ENCODE measurements at regions not wholly inside any gene's neighbourhood (a gene's known extent, or its start where the extent isn't known, plus 50 kb on each side); places are given as distances from the start of the nearest gene placed in this dataset.

GRCh38 chr7:94276795-94277194, 117.9 kb upstream of the COL1A2 start:
- FAIRE-seq: peak; percentile 35

- FAIRE-seq: no peak
These were observed 117.5 kb upstream of the COL1A2 start for GRCh38 chr7:94277236-94277635.

GRCh38 chr7:94280851-94281250, 113.8 kb upstream of the COL1A2 start:
- FAIRE-seq: no peak

- no peak for FAIRE-seq
These were observed 110.6 kb upstream of the COL1A2 start for GRCh38 chr7:94284104-94284503.

GRCh38 chr7:94286111-94286510, 108.6 kb upstream of the COL1A2 start:
- FAIRE-seq: no peak

GRCh38 chr7:94288096-94288495, 106.6 kb upstream of the COL1A2 start:
- FAIRE-seq: no peak

- peak; percentile 95 for FAIRE-seq
These were observed 105.6 kb upstream of the COL1A2 start for GRCh38 chr7:94289071-94289470.

GRCh38 chr7:94294471-94295131, 100.1 kb upstream of the COL1A2 start:
- no peak for FAIRE-seq

GRCh38 chr7:94295850-94296249, 98.8 kb upstream of the COL1A2 start:
- peak; percentile 97 for FAIRE-seq

- no peak for FAIRE-seq
These were observed 97.8 kb upstream of the COL1A2 start for GRCh38 chr7:94296881-94297280.

GRCh38 chr7:94297397-94297838, 97.3 kb upstream of the COL1A2 start:
- peak; percentile 61 for FAIRE-seq

GRCh38 chr7:94298943-94299342, 95.8 kb upstream of the COL1A2 start:
- no peak for FAIRE-seq

GRCh38 chr7:94300176-94300835, 94.4 kb upstream of the COL1A2 start:
- no peak for FAIRE-seq

GRCh38 chr7:94301024-94301586, 93.6 kb upstream of the COL1A2 start:
- FAIRE-seq: peak; percentile 75

- no peak for FAIRE-seq
These were observed 91.6 kb upstream of the COL1A2 start for GRCh38 chr7:94303118-94303517.

GRCh38 chr7:94303695-94304094, 91.0 kb upstream of the COL1A2 start:
- peak; percentile 64 for FAIRE-seq

- no peak for FAIRE-seq
These were observed 89.8 kb upstream of the COL1A2 start for GRCh38 chr7:94304878-94305277.

- FAIRE-seq: no peak
These were observed 88.9 kb upstream of the COL1A2 start for GRCh38 chr7:94305836-94306235.

- FAIRE-seq: no peak
These were observed 87.2 kb upstream of the COL1A2 start for GRCh38 chr7:94307399-94308048.

GRCh38 chr7:94311515-94311914, 83.2 kb upstream of the COL1A2 start:
- FAIRE-seq: no peak

- FAIRE-seq: no peak
These were observed 80.8 kb upstream of the COL1A2 start for GRCh38 chr7:94313926-94314325.

GRCh38 chr7:94314413-94315410, 80.0 kb upstream of the COL1A2 start:
- no peak for FAIRE-seq
